ENCODE measurements at regions not wholly inside any gene's neighbourhood (a gene's known extent, or its start where the extent isn't known, plus 50 kb on each side); places are given as distances from the start of the nearest gene placed in this dataset.

DNA sequence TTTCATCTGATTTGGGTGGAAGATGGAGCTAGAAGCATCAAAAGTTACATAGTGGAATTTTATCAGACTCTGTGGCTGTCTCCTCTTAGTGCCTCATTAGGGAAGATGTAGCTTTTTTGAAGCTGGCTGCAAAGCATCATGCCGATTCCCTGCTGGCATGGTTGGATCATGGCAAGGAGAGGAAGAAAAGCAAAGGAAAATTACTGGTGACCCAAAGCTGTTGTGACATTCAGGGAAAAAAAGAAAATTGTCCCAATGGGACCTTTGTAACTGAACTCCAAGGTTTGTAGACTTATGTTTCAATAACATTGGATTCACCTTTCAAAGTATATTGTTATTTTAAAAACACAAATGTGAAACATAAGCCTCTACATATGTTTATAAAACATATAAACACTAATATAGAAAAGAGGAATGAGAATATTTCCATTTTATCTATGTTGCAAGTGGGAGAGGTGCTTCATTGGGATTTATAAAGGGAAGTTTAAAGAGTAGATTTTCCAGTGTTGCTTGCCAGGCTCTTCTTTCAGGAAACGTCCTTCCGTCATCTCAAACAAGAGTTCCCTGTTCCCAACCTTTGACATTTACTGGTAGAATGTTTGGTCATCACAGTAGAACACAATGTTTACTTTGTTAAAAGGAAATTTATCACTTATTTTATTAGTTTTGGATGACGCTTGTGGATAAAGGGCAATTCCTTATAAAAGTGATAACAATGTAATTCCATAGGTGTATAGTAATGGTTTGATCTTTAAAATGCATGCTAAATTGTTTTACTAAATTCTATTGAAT is 190.1 kb upstream of the GPRIN3 start:
- Histone ChIP-seq H3K79me1 (ENCODE audit: low read depth, low read length) (no peaks in the 10 kb centered on the region), H3K27me3 (ENCODE audit: control insufficient read depth in 3 of 3, insufficient read depth in 3 of 3, low read depth in 1 of 3, low read length in 3 of 3) (no peaks in the 10 kb centered on the region), H2BK12ac (ENCODE audit: low read length) (no peak overlapping the region), H3K4ac (ENCODE audit: low read length) (no peak overlapping the region), H3K9ac (ENCODE audit: low read depth, low read length, poor library complexity) (no peak overlapping the region), H3K27ac (replicated peaks; ENCODE audit: low read length) (no peak overlapping the region), H3K18ac (ENCODE audit: low read length) (no peak overlapping the region), H4K91ac (ENCODE audit: low read depth, low read length, poor library complexity) (no peak overlapping the region), H2BK15ac (ENCODE audit: low read length) (no peak overlapping the region), H3K36me3 (replicated peaks in 1 of 2; ENCODE audit: control insufficient read depth in 2 of 2, insufficient read depth in 2 of 2, low read length in 2 of 2) (no peaks in the 10 kb centered on the region), H2AK5ac (ENCODE audit: low read depth, low read length) (no peak overlapping the region), H3K4me1 (ENCODE audit: control insufficient read depth in 2 of 2, insufficient read depth in 1 of 2, low read depth in 1 of 2, low read length in 2 of 2) (no peaks in the 10 kb centered on the region), H2AFZ (ENCODE audit: low read length) (no peak overlapping the region), H3K23ac (ENCODE audit: low read depth, low read length, poor library complexity) (no peak overlapping the region), H3K9me3 (replicated peaks in 1 of 2; ENCODE audit: control insufficient read depth in 2 of 2, insufficient read depth in 1 of 2, low read depth in 1 of 2, low read length in 2 of 2) (no peaks in the 10 kb centered on the region), H2BK120ac (ENCODE audit: low read depth, low read length) (no peak overlapping the region), H3K14ac (ENCODE audit: low read length) (no peak overlapping the region), H3K4me2 (ENCODE audit: insufficient read depth, low read length, poor library complexity, severe bottlenecking) (no peak overlapping the region), H4K8ac (ENCODE audit: low read depth, low read length) (no peak overlapping the region), H2BK5ac (ENCODE audit: low read length) (no peak overlapping the region), H3K4me3 (ENCODE audit: low read length in 2 of 2) (no peak overlapping the region)
- DNase-seq (ENCODE audit: low spot score), result no peak
- WGBS, 2 donors (ENCODE audit: extremely low coverage in 2 of 2, insufficient read length in 2 of 2, insufficient replicate concordance in 1 of 2), result no CpG with 5 or more reads among the region's 4 CpGs

DNA sequence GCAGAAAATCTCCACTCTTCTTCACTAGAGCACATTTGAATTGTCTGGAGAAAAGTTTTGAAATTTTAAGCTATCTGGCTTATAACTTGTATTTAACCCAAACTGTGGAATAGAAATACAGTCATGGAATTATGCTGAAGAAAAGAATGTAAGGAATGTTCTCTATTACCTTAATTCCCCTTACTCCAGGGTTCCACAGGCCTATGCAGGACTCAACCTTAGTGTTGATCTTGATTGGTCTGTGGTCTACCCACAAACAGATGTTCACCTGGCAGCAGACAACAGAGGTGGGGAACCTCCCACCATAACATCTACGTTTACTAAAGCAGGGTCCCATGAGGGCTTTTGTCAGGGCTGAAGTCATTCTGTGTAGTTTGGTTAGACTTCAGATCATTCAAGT is 189.3 kb upstream of the GPRIN3 start:
- Histone ChIP-seq H3K4me1 (ENCODE audit: control insufficient read depth in 2 of 2, insufficient read depth in 1 of 2, low read depth in 1 of 2, low read length in 2 of 2) (no peaks in the 10 kb centered on the region), H2AK5ac (ENCODE audit: low read depth, low read length) (no peak overlapping the region), H3K4me3 (ENCODE audit: low read length in 2 of 2) (no peak overlapping the region), H3K4me2 (ENCODE audit: insufficient read depth, low read length, poor library complexity, severe bottlenecking) (no peak overlapping the region), H2BK12ac (ENCODE audit: low read length) (no peak overlapping the region), H2BK120ac (ENCODE audit: low read depth, low read length) (no peak overlapping the region), H3K14ac (ENCODE audit: low read length) (no peak overlapping the region), H4K8ac (ENCODE audit: low read depth, low read length) (no peak overlapping the region), H3K9me3 (replicated peaks in 1 of 2; ENCODE audit: control insufficient read depth in 2 of 2, insufficient read depth in 1 of 2, low read depth in 1 of 2, low read length in 2 of 2) (no peaks in the 10 kb centered on the region), H2AFZ (ENCODE audit: low read length) (no peak overlapping the region), H3K18ac (ENCODE audit: low read length) (no peak overlapping the region), H3K4ac (ENCODE audit: low read length) (no peak overlapping the region), H3K36me3 (replicated peaks in 1 of 2; ENCODE audit: control insufficient read depth in 2 of 2, insufficient read depth in 2 of 2, low read length in 2 of 2) (no peaks in the 10 kb centered on the region), H3K27me3 (ENCODE audit: control insufficient read depth in 3 of 3, insufficient read depth in 3 of 3, low read depth in 1 of 3, low read length in 3 of 3) (no peaks in the 10 kb centered on the region), H2BK15ac (ENCODE audit: low read length) (no peak overlapping the region), H3K79me1 (ENCODE audit: low read depth, low read length) (no peaks in the 10 kb centered on the region), H2BK5ac (ENCODE audit: low read length) (no peak overlapping the region), H3K23ac (ENCODE audit: low read depth, low read length, poor library complexity) (no peak overlapping the region), H3K9ac (ENCODE audit: low read depth, low read length, poor library complexity) (no peak overlapping the region), H3K27ac (replicated peaks; ENCODE audit: low read length) (no peak overlapping the region), H4K91ac (ENCODE audit: low read depth, low read length, poor library complexity) (no peak overlapping the region)
- WGBS, 2 donors (ENCODE audit: extremely low coverage in 2 of 2, insufficient read length in 2 of 2, insufficient replicate concordance in 1 of 2), result no CpG with 5 or more reads among the region's 1 CpG
- no peak for DNase-seq (ENCODE audit: low spot score)

DNA sequence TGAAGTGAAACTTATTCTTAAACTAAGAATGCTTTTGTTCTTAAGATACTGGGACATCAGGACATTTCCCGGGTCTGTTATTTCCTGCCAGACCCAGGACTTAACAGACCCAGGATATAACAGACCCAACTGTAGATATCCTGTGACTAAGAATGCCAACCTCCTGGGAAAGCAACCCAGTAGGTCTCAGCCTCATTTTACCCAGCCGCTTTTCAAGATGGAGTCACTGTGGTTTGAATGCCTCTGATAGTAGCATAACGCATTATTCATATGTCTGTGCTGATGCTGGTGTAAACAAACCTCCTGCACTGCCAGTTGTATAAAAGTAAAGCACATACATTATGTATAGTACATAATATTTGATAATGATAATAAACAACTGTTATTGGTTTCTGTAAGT is 185.8 kb upstream of the GPRIN3 start:
- Histone ChIP-seq H3K27me3 (ENCODE audit: control insufficient read depth in 3 of 3, insufficient read depth in 3 of 3, low read depth in 1 of 3, low read length in 3 of 3) (no peaks in the 10 kb centered on the region), H3K9ac (ENCODE audit: low read depth, low read length, poor library complexity) (no peak overlapping the region), H3K79me1 (ENCODE audit: low read depth, low read length) (no peaks in the 10 kb centered on the region), H2BK12ac (ENCODE audit: low read length) (no peak overlapping the region), H3K4ac (ENCODE audit: low read length) (no peak overlapping the region), H3K9me3 (replicated peaks in 1 of 2; ENCODE audit: control insufficient read depth in 2 of 2, insufficient read depth in 1 of 2, low read depth in 1 of 2, low read length in 2 of 2) (no peaks in the 10 kb centered on the region), H3K27ac (replicated peaks; ENCODE audit: low read length) (no peak overlapping the region), H3K4me2 (ENCODE audit: insufficient read depth, low read length, poor library complexity, severe bottlenecking) (no peak overlapping the region), H3K14ac (ENCODE audit: low read length) (no peak overlapping the region), H2AFZ (ENCODE audit: low read length) (no peak overlapping the region), H3K4me3 (ENCODE audit: low read length in 2 of 2) (no peak overlapping the region), H3K36me3 (replicated peaks in 1 of 2; ENCODE audit: control insufficient read depth in 2 of 2, insufficient read depth in 2 of 2, low read length in 2 of 2) (no peaks in the 10 kb centered on the region), H2BK120ac (ENCODE audit: low read depth, low read length) (no peak overlapping the region), H3K23ac (ENCODE audit: low read depth, low read length, poor library complexity) (no peak overlapping the region), H4K91ac (ENCODE audit: low read depth, low read length, poor library complexity) (no peak overlapping the region), H3K4me1 (ENCODE audit: control insufficient read depth in 2 of 2, insufficient read depth in 1 of 2, low read depth in 1 of 2, low read length in 2 of 2) (no peaks in the 10 kb centered on the region), H2AK5ac (ENCODE audit: low read depth, low read length) (no peak overlapping the region), H3K18ac (ENCODE audit: low read length) (no peak overlapping the region), H2BK15ac (ENCODE audit: low read length) (no peak overlapping the region), H4K8ac (ENCODE audit: low read depth, low read length) (no peak overlapping the region), H2BK5ac (ENCODE audit: low read length) (no peak overlapping the region)
- no peak for DNase-seq (ENCODE audit: low spot score)
- no CpG with 5 or more reads among the region's 3 CpGs for WGBS, 2 donors (ENCODE audit: extremely low coverage in 2 of 2, insufficient read length in 2 of 2, insufficient replicate concordance in 1 of 2)

DNA sequence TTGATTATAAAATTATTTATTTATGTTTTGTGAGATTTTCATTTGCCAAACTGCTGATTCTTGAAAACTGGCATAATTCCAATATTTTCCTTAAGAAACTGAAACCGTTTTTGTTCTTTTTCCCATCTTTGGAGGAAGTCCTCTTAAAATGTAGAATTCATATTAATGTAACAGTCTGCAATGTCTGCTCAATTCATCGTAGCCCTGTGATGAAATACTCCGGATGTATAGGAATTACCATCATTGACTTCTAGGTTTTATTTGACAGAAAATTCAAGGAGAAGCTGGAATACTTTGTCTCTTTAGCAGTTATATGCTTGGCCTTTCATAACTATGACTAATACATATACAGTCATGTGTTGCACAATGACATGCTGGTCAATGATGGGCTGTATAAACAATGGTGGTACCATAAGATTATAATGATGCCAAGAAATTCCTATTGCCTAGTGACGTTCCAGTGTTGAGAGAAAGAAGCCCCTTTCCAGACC is 185.0 kb upstream of the GPRIN3 start:
- H3K27ac ChIP-seq (replicated peaks; ENCODE audit: low read length), result no peak overlapping the region
- no peak overlapping the region for H2AK5ac ChIP-seq (ENCODE audit: low read depth, low read length)
- H3K4me2 ChIP-seq (ENCODE audit: insufficient read depth, low read length, poor library complexity, severe bottlenecking), result no peak overlapping the region
- no CpG with 5 or more reads among the region's 4 CpGs for WGBS, 2 donors (ENCODE audit: extremely low coverage in 2 of 2, insufficient read length in 2 of 2, insufficient replicate concordance in 1 of 2)
- no peak overlapping the region for H2BK12ac ChIP-seq (ENCODE audit: low read length)
- H2BK5ac ChIP-seq (ENCODE audit: low read length), result no peak overlapping the region
- H2BK15ac ChIP-seq (ENCODE audit: low read length), result no peak overlapping the region
- H3K18ac ChIP-seq (ENCODE audit: low read length), result no peak overlapping the region
- no peaks in the 10 kb centered on the region for H3K9me3 ChIP-seq (replicated peaks in 1 of 2; ENCODE audit: control insufficient read depth in 2 of 2, insufficient read depth in 1 of 2, low read depth in 1 of 2, low read length in 2 of 2)
- no peaks in the 10 kb centered on the region for H3K4me1 ChIP-seq (ENCODE audit: control insufficient read depth in 2 of 2, insufficient read depth in 1 of 2, low read depth in 1 of 2, low read length in 2 of 2)
- no peaks in the 10 kb centered on the region for H3K79me1 ChIP-seq (ENCODE audit: low read depth, low read length)
- no peaks in the 10 kb centered on the region for H3K27me3 ChIP-seq (ENCODE audit: control insufficient read depth in 3 of 3, insufficient read depth in 3 of 3, low read depth in 1 of 3, low read length in 3 of 3)
- H3K4ac ChIP-seq (ENCODE audit: low read length), result no peak overlapping the region
- DNase-seq (ENCODE audit: low spot score), result no peak
- H3K9ac ChIP-seq (ENCODE audit: low read depth, low read length, poor library complexity), result no peak overlapping the region
- no peak overlapping the region for H4K8ac ChIP-seq (ENCODE audit: low read depth, low read length)
- H2AFZ ChIP-seq (ENCODE audit: low read length), result no peak overlapping the region
- H3K4me3 ChIP-seq (ENCODE audit: low read length in 2 of 2), result no peak overlapping the region
- H3K36me3 ChIP-seq (replicated peaks in 1 of 2; ENCODE audit: control insufficient read depth in 2 of 2, insufficient read depth in 2 of 2, low read length in 2 of 2), result no peaks in the 10 kb centered on the region
- H3K14ac ChIP-seq (ENCODE audit: low read length), result no peak overlapping the region
- H4K91ac ChIP-seq (ENCODE audit: low read depth, low read length, poor library complexity), result no peak overlapping the region
- no peak overlapping the region for H3K23ac ChIP-seq (ENCODE audit: low read depth, low read length, poor library complexity)
- no peak overlapping the region for H2BK120ac ChIP-seq (ENCODE audit: low read depth, low read length)

Data from neuronal stem cell (in vitro differentiated cells).